ENCODE measurements at regions not wholly inside any gene's neighbourhood (a gene's known extent, or its start where the extent isn't known, plus 50 kb on each side); places are given as distances from the start of the nearest gene placed in this dataset.

DNA sequence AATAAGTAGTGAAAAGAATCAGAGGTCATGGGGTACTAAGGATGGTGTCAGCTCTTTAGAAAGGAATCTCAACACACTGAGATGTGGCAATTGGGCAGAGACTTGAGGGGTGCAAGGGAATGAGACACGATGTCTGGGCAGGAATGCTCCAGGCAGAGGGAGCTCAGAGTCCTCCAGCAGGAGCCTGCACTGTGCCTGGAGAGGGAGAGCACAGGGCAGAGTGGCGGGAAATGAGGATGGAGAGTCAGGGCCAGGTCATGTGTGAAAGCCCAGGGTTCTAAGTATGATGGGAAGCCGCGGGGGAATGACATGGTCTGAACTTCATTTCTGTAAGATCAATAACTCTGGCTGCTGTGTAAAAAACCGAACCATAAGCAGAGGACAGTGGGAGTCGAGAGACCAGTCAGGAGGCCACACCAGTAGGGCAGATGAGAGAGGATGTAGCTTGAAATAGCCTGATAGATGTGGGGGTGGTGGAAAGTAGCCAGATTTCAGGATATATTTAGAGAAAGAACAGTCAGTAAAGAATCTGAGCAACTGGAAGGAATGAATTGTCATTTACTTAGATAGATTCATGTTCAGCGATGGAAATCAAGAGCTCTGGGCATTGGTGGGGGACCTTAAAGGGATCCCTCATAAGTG is 133.4 kb upstream of the DTNBP1 start:
- peaks cover 6% of the 10 kb centered on the region; the same call in 1 of the 2 replicates for H3K4me1 ChIP-seq (ENCODE audit: low read length)
- no peaks in the 10 kb centered on the region for H4K20me1 ChIP-seq (ENCODE audit: insufficient read depth, low read length)
- TF ChIP-seq EZH2phosphoT487 (IDR thresholded peaks at IDR 0.05; ENCODE audit: low read depth), result no peak
- TF ChIP-seq, protein P1, sequence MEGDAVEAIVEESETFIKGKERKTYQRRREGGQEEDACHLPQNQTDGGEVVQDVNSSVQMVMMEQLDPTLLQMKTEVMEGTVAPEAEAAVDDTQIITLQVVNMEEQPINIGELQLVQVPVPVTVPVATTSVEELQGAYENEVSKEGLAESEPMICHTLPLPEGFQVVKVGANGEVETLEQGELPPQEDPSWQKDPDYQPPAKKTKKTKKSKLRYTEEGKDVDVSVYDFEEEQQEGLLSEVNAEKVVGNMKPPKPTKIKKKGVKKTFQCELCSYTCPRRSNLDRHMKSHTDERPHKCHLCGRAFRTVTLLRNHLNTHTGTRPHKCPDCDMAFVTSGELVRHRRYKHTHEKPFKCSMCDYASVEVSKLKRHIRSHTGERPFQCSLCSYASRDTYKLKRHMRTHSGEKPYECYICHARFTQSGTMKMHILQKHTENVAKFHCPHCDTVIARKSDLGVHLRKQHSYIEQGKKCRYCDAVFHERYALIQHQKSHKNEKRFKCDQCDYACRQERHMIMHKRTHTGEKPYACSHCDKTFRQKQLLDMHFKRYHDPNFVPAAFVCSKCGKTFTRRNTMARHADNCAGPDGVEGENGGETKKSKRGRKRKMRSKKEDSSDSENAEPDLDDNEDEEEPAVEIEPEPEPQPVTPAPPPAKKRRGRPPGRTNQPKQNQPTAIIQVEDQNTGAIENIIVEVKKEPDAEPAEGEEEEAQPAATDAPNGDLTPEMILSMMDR (IDR thresholded peaks at IDR 0.05; ENCODE audit: low read depth, low read length), result no peak
- H3K36me3 ChIP-seq (replicated peaks; ENCODE audit: low read depth, low read length), result no peaks in the 10 kb centered on the region
- H3K9me3 ChIP-seq (ENCODE audit: insufficient read depth, low read length), result peaks cover 7% of the 10 kb centered on the region; the same call in 1 of the 2 replicates
- H3K4me2 ChIP-seq (ENCODE audit: low read length), result no peak overlapping the region
- no peak overlapping the region for H3K9ac ChIP-seq (ENCODE audit: low read length)
- no peak overlapping the region for H3K27ac ChIP-seq (ENCODE audit: low read length)
- H3K79me2 ChIP-seq (ENCODE audit: low read length), result no peaks in the 10 kb centered on the region
- H3K4me3 ChIP-seq (ENCODE audit: low read length), result no peak overlapping the region
- no peaks in the 10 kb centered on the region for H3K27me3 ChIP-seq (ENCODE audit: low read depth, low read length)
- H2AFZ ChIP-seq (ENCODE audit: low read depth, low read length), result no peak overlapping the region

DNA sequence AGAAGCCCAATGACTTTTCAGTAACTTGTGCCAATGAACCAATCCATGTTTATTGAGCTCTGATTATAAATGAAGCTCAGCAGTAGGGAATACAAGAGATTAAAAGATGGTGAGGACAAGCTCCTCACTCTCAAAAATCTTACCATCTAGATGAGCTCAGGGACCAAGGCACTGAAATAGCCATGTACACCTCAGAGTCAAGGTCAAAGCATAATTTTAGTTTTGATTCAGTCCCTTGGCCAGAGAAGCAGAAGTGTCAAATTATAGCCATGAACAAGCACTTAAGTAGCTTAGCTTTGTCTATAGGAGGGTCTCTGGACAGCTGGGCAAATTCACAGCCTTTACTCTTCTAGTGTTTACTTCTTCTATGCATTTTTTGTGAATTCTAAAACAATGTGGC is 131.0 kb upstream of the DTNBP1 start:
- Histone ChIP-seq H3K9ac (ENCODE audit: low read length) (no peak overlapping the region), H3K27me3 (ENCODE audit: low read depth, low read length) (no peaks in the 10 kb centered on the region), H3K4me1 (ENCODE audit: low read length) (peaks cover 5% of the 10 kb centered on the region; the same call in 1 of the 2 replicates), H4K20me1 (ENCODE audit: insufficient read depth, low read length) (no peaks in the 10 kb centered on the region), H3K4me2 (ENCODE audit: low read length) (no peak overlapping the region), H3K79me2 (ENCODE audit: low read length) (no peaks in the 10 kb centered on the region), H3K36me3 (replicated peaks; ENCODE audit: low read depth, low read length) (no peaks in the 10 kb centered on the region), H3K27ac (ENCODE audit: low read length) (no peak overlapping the region), H3K4me3 (ENCODE audit: low read length) (no peak overlapping the region), H3K9me3 (ENCODE audit: insufficient read depth, low read length) (peaks cover 7% of the 10 kb centered on the region; the same call in 1 of the 2 replicates), H2AFZ (ENCODE audit: low read depth, low read length) (no peak overlapping the region)
- TF ChIP-seq, protein P1 (IDR thresholded peaks at IDR 0.05; ENCODE audit: low read depth, low read length), result no peak
- TF ChIP-seq EZH2phosphoT487 (IDR thresholded peaks at IDR 0.05; ENCODE audit: low read depth), result no peak

DNA sequence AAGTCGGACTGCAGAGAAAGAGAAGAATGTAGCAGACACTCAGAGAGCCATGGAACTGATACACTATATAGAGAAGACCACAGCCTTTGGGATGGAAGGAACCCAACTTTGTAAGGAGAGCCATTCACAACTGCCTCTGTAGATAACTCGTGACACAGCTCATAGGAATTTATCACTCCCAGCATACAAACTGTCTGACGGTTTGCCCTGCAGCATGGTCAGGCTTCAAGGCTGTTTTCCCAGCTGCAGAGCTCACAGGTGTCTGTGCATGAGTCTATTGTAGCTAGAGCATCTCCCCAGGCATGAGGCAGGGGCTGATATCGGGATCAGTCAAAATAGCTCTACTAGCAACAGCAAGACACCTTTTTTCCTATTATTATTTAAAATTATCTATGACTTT is 130.5 kb upstream of the DTNBP1 start:
- Histone ChIP-seq H3K79me2 (ENCODE audit: low read length) (no peaks in the 10 kb centered on the region), H3K9ac (ENCODE audit: low read length) (no peak overlapping the region), H3K27me3 (ENCODE audit: low read depth, low read length) (no peaks in the 10 kb centered on the region), H4K20me1 (ENCODE audit: insufficient read depth, low read length) (no peaks in the 10 kb centered on the region), H3K4me3 (ENCODE audit: low read length) (no peak overlapping the region), H3K4me1 (ENCODE audit: low read length) (0 out of 2 replicates have a peak, but pooled peaks cover under 1% of the 10 kb centered on the region), H3K4me2 (ENCODE audit: low read length) (no peak overlapping the region), H3K36me3 (replicated peaks; ENCODE audit: low read depth, low read length) (no peaks in the 10 kb centered on the region), H2AFZ (ENCODE audit: low read depth, low read length) (no peak overlapping the region), H3K9me3 (ENCODE audit: insufficient read depth, low read length) (peaks cover 5% of the 10 kb centered on the region; the same call in 1 of the 2 replicates), H3K27ac (ENCODE audit: low read length) (no peak overlapping the region)
- TF ChIP-seq, protein P1 (IDR thresholded peaks at IDR 0.05; ENCODE audit: low read depth, low read length), result no peak
- TF ChIP-seq EZH2phosphoT487 (IDR thresholded peaks at IDR 0.05; ENCODE audit: low read depth), result no peak

DNA sequence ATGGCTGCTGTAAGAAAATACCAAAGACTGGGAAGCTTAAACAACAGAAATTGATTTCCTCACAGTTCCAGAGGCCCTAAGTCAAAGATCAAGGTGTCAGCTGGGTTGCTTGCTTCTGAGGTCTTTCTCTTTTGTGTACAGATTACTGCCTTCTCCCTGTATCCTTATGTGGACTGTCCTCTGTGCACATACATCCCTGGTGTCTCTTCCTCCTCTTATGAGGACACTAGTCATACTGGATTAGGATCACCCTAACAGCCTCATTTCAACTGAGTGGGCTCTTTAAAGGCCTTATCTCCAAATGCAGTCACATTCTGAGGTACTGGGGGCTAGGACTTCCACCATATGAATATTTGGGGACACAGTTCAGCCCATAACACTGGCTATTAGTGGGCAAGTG is 130.0 kb upstream of the DTNBP1 start:
- TF ChIP-seq, protein P1 (IDR thresholded peaks at IDR 0.05; ENCODE audit: low read depth, low read length), result no peak
- TF ChIP-seq EZH2phosphoT487 (IDR thresholded peaks at IDR 0.05; ENCODE audit: low read depth), result no peak
- H3K9me3 ChIP-seq (ENCODE audit: insufficient read depth, low read length), result peaks cover under 1% of the 10 kb centered on the region; the same call in 1 of the 2 replicates
- H3K4me3 ChIP-seq (ENCODE audit: low read length), result no peak overlapping the region
- H3K27ac ChIP-seq (ENCODE audit: low read length), result no peak overlapping the region
- no peak overlapping the region for H3K9ac ChIP-seq (ENCODE audit: low read length)
- H3K4me1 ChIP-seq (ENCODE audit: low read length), result no peaks in the 10 kb centered on the region
- no peaks in the 10 kb centered on the region for H3K36me3 ChIP-seq (replicated peaks; ENCODE audit: low read depth, low read length)
- H3K79me2 ChIP-seq (ENCODE audit: low read length), result no peaks in the 10 kb centered on the region
- H3K27me3 ChIP-seq (ENCODE audit: low read depth, low read length), result no peaks in the 10 kb centered on the region
- H2AFZ ChIP-seq (ENCODE audit: low read depth, low read length), result no peak overlapping the region
- H4K20me1 ChIP-seq (ENCODE audit: insufficient read depth, low read length), result no peaks in the 10 kb centered on the region
- no peak overlapping the region for H3K4me2 ChIP-seq (ENCODE audit: low read length)
